Stomach smooth muscle (tissue), 2 donors: ENCODE measurements at regions not wholly inside any gene's neighbourhood (a gene's known extent, or its start where the extent isn't known, plus 50 kb on each side); places are given as distances from the start of the nearest gene placed in this dataset.

Experiments
- H3K27ac ChIP-seq: one replicate; pipeline ENCODE4 v1.7.0; 2013; ENCODE audit warnings: mild to moderate bottlenecking, low read length, inconsistent platforms
- H3K27me3 ChIP-seq, 2 donors: one replicate each; pipeline ENCODE4 v1.7.0; 2013; ENCODE audit warnings: low read length in 2 of 2; ENCODE audit not compliant: insufficient read depth in 2 of 2, control insufficient read depth in 1 of 2
- H3K36me3 ChIP-seq, 2 donors: one replicate each; pipeline ENCODE4 v1.7.0; 2013; ENCODE audit warnings: low read length in 2 of 2; ENCODE audit not compliant: control insufficient read depth in 2 of 2, insufficient read depth in 2 of 2
- H3K4me1 ChIP-seq: one replicate; pipeline ENCODE4 v1.7.0; 2013; ENCODE audit warnings: low read length; ENCODE audit not compliant: control insufficient read depth, insufficient read depth
- H3K4me3 ChIP-seq, 2 donors: one replicate each; pipeline ENCODE4 v1.7.0; 2013; ENCODE audit warnings: low read length in 2 of 2
- H3K9ac ChIP-seq, 2 donors: one replicate each; pipeline ENCODE4 v1.7.0; 2013; ENCODE audit warnings: low read length in 2 of 2, mild to moderate bottlenecking in 1 of 2
- H3K9me3 ChIP-seq, 2 donors: one replicate each; pipeline ENCODE4 v1.7.0; 2013; ENCODE audit warnings: low read length in 2 of 2; ENCODE audit not compliant: control insufficient read depth in 2 of 2
- donor health status: healthy.
- donor health status: Pancreatic carcinoma.

- no peak overlapping the region for H3K4me3 ChIP-seq
- no peak overlapping the region for H3K9ac ChIP-seq
Observed at GRCh38 chr7:68529221-68529620, 1069.1 kb upstream of the AUTS2 start.

GRCh38 chr7:68535266-68535665 lies 1063.0 kb upstream of the AUTS2 start:
- H3K4me1 ChIP-seq, result no peaks in the 10 kb centered on the region
- H3K27me3 ChIP-seq, result no peaks in the 10 kb centered on the region
- H3K4me3 ChIP-seq, result no peak overlapping the region
- H3K36me3 ChIP-seq, result no peaks in the 10 kb centered on the region
- no peak overlapping the region for H3K9ac ChIP-seq
- H3K27ac ChIP-seq, result no peak overlapping the region
- H3K9me3 ChIP-seq, result no peaks in the 10 kb centered on the region

More at GRCh38 chr7:68529221-68529620, 1069.1 kb upstream of the AUTS2 start:
- Histone ChIP-seq H3K9me3 (no peaks in the 10 kb centered on the region), H3K36me3 (no peaks in the 10 kb centered on the region), H3K27me3 (no peaks in the 10 kb centered on the region), H3K4me1 (no peaks in the 10 kb centered on the region), H3K27ac (no peak overlapping the region)

DNA sequence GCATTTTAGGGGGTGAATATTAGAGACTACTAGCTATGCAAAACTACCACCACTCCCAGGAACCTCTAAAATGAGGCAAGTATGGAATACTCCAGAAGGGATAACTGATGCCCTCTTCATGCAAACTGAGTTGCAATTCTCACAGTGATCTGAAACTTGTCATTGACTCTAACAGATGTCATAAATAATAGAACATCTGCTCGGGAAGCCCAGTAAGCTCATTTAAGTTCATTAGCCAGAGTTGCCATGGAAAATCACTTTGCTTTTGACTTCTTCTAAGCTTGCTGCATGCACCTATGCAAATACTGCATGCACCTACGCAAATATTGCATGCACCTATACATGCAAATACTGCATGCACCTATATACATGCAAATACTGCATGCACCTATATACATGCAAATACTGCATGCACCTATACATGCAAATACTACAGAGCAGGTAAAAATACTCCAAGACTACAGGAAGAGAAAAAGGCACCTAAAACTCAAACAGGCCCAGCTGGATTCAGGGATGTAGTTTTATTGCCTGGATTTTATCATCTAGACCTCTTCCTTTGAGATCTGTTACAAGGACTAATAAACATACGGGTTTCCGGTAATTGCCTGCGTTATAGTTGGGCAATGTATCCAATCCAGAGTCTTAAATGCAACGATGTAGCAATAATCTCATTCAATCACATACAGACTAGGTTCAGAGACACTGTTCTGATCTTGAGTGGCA lies 1061.1 kb upstream of the AUTS2 start:
- H3K36me3 ChIP-seq, result no peaks in the 10 kb centered on the region
- no peaks in the 10 kb centered on the region for H3K4me1 ChIP-seq
- no peaks in the 10 kb centered on the region for H3K27me3 ChIP-seq
- H3K27ac ChIP-seq, result no peak overlapping the region
- no peaks in the 10 kb centered on the region for H3K9me3 ChIP-seq
- no peak overlapping the region for H3K4me3 ChIP-seq
- H3K9ac ChIP-seq, result no peak overlapping the region

- Histone ChIP-seq H3K27me3 (no peaks in the 10 kb centered on the region), H3K4me1 (no peaks in the 10 kb centered on the region), H3K4me3 (no peak overlapping the region), H3K36me3 (no peaks in the 10 kb centered on the region), H3K9ac (no peak overlapping the region), H3K27ac (no peak overlapping the region), H3K9me3 (no peaks in the 10 kb centered on the region)
Observed at GRCh38 chr7:68537774-68538071, 1060.6 kb upstream of the AUTS2 start.

DNA sequence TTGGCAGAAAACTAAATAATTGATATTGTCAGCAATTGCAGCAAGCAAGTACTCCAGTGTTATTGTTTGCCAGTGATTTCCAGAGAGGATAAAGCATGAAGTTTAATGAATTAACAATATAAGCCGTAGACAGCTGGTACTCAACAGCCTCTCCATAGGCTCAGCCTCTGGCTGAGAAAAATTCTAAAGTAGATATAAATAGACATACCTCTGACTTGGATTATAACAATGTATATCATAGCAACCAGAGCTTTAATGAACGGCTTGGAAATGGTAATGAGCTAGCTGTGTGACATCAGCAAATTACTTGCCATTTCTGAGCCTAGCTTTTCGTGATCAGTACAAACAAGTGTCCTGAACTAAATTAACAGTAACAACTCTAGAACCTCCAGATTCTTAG lies 1055.4 kb upstream of the AUTS2 start:
- Histone ChIP-seq H3K27me3 (no peaks in the 10 kb centered on the region), H3K27ac (no peak overlapping the region), H3K9me3 (no peaks in the 10 kb centered on the region), H3K9ac (no peak overlapping the region), H3K4me3 (no peak overlapping the region), H3K36me3 (no peaks in the 10 kb centered on the region), H3K4me1 (no peaks in the 10 kb centered on the region)

- H3K4me1 ChIP-seq, result no peaks in the 10 kb centered on the region
Observed at GRCh38 chr7:68544851-68545250, 1053.4 kb upstream of the AUTS2 start.

GRCh38 chr7:68547181-68547580 lies 1051.1 kb upstream of the AUTS2 start:
- Histone ChIP-seq H3K36me3 (no peaks in the 10 kb centered on the region), H3K4me3 (no peak overlapping the region), H3K9me3 (no peaks in the 10 kb centered on the region), H3K27ac (no peak overlapping the region), H3K9ac (no peak overlapping the region), H3K27me3 (no peaks in the 10 kb centered on the region), H3K4me1 (no peaks in the 10 kb centered on the region)

More at GRCh38 chr7:68544851-68545250, 1053.4 kb upstream of the AUTS2 start:
- H3K27ac ChIP-seq, result no peak overlapping the region
- H3K27me3 ChIP-seq, result no peaks in the 10 kb centered on the region
- no peaks in the 10 kb centered on the region for H3K36me3 ChIP-seq
- no peak overlapping the region for H3K4me3 ChIP-seq
- no peak overlapping the region for H3K9ac ChIP-seq
- no peaks in the 10 kb centered on the region for H3K9me3 ChIP-seq

DNA sequence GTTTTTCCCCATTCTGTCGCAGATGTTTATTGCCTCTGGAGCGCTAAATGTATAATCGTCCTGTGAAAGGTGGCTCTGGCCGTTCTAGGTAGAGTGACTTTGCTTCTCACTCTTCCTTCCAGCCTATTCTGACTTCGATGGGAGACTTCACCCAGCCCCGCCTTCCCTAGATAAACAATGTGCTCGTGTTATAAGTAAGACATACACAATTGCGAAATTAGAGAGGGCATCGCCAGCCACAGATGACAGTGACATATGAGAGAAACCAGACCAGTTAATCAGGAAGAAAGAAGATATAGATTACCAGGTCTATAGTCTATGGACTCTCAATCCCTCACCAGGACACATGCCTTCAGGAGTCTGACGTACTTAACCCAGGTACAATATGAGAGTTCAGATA lies 1050.5 kb upstream of the AUTS2 start:
- Histone ChIP-seq H3K27me3 (no peaks in the 10 kb centered on the region), H3K4me1 (no peaks in the 10 kb centered on the region), H3K27ac (no peak overlapping the region), H3K9me3 (no peaks in the 10 kb centered on the region), H3K36me3 (no peaks in the 10 kb centered on the region), H3K4me3 (no peak overlapping the region), H3K9ac (no peak overlapping the region)

DNA sequence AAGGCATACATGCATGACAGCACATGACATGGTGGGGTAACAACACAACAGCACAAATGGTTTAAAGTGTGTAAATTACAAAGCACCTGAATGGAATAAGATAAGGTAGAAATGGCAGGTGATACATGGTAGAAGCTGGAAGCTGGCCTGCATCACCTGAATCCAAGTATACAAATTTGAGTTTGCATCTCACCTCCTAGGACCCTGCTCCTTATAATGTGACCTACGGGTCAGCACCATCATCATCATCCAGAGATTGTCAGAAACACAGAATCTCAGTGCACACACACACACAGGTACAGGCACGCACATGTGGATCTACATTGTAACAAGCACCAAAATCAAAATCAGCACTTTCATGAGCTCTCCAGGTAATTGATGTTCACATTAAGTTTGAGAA lies 1048.2 kb upstream of the AUTS2 start:
- H3K9me3 ChIP-seq, result no peaks in the 10 kb centered on the region
- H3K4me3 ChIP-seq, result no peak overlapping the region
- no peak overlapping the region for H3K27ac ChIP-seq
- no peaks in the 10 kb centered on the region for H3K27me3 ChIP-seq
- H3K4me1 ChIP-seq, result no peaks in the 10 kb centered on the region
- no peaks in the 10 kb centered on the region for H3K36me3 ChIP-seq
- no peak overlapping the region for H3K9ac ChIP-seq

DNA sequence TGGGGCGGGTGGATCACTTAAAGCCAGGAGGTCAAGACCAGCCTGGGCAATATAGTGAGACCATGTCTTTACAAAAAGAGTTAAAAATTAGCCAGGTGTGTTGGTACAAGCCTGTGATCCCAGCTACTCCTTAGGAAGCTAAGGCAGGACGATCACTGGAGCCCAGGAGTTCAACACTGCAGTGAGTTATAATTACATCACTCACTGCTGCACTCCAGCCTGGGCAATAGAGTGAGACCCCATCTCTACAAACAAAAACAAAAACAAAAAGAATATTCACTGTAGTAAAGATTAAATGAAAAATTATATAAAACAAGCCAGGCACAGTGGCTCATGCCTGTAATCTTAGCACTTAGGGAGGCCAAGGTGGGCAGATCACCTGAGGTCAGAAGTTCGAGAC lies 1047.6 kb upstream of the AUTS2 start:
- Histone ChIP-seq H3K27ac (no peak overlapping the region), H3K4me3 (no peak overlapping the region), H3K9ac (no peak overlapping the region), H3K36me3 (no peaks in the 10 kb centered on the region), H3K4me1 (no peaks in the 10 kb centered on the region), H3K27me3 (no peaks in the 10 kb centered on the region), H3K9me3 (no peaks in the 10 kb centered on the region)

DNA sequence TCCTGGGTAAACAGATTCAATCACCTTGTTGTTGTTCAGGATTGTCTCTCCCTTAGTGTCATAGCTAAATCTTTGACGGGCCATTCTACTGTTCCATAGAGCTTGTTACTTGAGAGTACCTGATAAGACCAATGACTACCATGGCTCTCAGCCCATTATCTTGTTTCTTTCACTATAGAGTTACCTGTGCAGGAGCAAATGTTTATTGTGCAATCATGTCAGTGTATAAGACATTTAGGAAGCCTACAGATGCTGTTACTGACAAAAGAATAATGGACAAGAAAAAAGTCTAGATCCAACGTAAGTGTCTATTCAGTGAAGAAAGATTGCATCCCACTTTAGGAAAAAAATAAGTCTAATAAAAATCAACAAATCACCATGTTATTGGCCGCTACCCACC lies 1041.7 kb upstream of the AUTS2 start:
- H3K36me3 ChIP-seq, result no peaks in the 10 kb centered on the region
- no peak overlapping the region for H3K27ac ChIP-seq
- H3K4me1 ChIP-seq, result no peaks in the 10 kb centered on the region
- H3K4me3 ChIP-seq, result no peak overlapping the region
- no peak overlapping the region for H3K9ac ChIP-seq
- H3K9me3 ChIP-seq, result no peaks in the 10 kb centered on the region
- H3K27me3 ChIP-seq, result no peaks in the 10 kb centered on the region
